ENCODE measurements at regions not wholly inside any gene's neighbourhood (a gene's known extent, or its start where the extent isn't known, plus 50 kb on each side); places are given as distances from the start of the nearest gene placed in this dataset.

DNA sequence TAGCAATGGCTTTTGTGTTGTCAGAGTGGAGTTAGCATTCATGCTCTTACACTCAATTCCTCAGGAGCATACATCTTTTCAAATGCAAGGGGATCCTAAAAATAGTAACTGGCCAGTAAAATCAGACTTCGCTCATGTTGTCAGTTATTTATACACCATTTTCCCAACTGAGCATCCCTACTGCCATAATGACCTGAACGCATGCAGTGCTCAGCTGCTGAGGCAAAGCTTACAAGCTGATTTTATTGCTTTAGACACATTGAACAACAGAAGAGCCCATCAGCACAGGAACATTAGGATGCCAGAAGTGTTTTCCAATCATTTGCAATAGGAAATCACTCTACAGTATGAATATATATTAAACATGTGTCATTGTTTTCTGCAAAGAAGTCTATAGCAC is 689.7 kb upstream of the BCHE start:
- TF ChIP-seq POLR2AphosphoS5 (IDR thresholded peaks at IDR 0.05) (peak; percentile 91), RAD21 (conservative IDR thresholded peaks at IDR 0.05) (no peak), TAF1 (IDR thresholded peaks at IDR 0.05; ENCODE audit: low read depth) (no peak), SMC3 (conservative IDR thresholded peaks at IDR 0.05; ENCODE audit: poor library complexity) (no peak), EP300 (conservative IDR thresholded peaks at IDR 0.05; ENCODE audit: poor library complexity, severe bottlenecking) (peak; percentile 77), MXI1 (conservative IDR thresholded peaks at IDR 0.05; ENCODE audit: poor library complexity, severe bottlenecking) (no peak)
- TF ChIP-seq, protein P1, sequence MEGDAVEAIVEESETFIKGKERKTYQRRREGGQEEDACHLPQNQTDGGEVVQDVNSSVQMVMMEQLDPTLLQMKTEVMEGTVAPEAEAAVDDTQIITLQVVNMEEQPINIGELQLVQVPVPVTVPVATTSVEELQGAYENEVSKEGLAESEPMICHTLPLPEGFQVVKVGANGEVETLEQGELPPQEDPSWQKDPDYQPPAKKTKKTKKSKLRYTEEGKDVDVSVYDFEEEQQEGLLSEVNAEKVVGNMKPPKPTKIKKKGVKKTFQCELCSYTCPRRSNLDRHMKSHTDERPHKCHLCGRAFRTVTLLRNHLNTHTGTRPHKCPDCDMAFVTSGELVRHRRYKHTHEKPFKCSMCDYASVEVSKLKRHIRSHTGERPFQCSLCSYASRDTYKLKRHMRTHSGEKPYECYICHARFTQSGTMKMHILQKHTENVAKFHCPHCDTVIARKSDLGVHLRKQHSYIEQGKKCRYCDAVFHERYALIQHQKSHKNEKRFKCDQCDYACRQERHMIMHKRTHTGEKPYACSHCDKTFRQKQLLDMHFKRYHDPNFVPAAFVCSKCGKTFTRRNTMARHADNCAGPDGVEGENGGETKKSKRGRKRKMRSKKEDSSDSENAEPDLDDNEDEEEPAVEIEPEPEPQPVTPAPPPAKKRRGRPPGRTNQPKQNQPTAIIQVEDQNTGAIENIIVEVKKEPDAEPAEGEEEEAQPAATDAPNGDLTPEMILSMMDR (IDR thresholded peaks at IDR 0.05; ENCODE audit: poor library complexity, severe bottlenecking), result no peak
- TF ChIP-seq, protein P2, sequence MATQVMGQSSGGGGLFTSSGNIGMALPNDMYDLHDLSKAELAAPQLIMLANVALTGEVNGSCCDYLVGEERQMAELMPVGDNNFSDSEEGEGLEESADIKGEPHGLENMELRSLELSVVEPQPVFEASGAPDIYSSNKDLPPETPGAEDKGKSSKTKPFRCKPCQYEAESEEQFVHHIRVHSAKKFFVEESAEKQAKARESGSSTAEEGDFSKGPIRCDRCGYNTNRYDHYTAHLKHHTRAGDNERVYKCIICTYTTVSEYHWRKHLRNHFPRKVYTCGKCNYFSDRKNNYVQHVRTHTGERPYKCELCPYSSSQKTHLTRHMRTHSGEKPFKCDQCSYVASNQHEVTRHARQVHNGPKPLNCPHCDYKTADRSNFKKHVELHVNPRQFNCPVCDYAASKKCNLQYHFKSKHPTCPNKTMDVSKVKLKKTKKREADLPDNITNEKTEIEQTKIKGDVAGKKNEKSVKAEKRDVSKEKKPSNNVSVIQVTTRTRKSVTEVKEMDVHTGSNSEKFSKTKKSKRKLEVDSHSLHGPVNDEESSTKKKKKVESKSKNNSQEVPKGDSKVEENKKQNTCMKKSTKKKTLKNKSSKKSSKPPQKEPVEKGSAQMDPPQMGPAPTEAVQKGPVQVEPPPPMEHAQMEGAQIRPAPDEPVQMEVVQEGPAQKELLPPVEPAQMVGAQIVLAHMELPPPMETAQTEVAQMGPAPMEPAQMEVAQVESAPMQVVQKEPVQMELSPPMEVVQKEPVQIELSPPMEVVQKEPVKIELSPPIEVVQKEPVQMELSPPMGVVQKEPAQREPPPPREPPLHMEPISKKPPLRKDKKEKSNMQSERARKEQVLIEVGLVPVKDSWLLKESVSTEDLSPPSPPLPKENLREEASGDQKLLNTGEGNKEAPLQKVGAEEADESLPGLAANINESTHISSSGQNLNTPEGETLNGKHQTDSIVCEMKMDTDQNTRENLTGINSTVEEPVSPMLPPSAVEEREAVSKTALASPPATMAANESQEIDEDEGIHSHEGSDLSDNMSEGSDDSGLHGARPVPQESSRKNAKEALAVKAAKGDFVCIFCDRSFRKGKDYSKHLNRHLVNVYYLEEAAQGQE (IDR thresholded peaks at IDR 0.05; ENCODE audit: borderline replicate concordance), result peak; percentile 77

Data from neural cell (in vitro differentiated cells).